ENCODE measurements at regions not wholly inside any gene's neighbourhood (a gene's known extent, or its start where the extent isn't known, plus 50 kb on each side); places are given as distances from the start of the nearest gene placed in this dataset.

DNA sequence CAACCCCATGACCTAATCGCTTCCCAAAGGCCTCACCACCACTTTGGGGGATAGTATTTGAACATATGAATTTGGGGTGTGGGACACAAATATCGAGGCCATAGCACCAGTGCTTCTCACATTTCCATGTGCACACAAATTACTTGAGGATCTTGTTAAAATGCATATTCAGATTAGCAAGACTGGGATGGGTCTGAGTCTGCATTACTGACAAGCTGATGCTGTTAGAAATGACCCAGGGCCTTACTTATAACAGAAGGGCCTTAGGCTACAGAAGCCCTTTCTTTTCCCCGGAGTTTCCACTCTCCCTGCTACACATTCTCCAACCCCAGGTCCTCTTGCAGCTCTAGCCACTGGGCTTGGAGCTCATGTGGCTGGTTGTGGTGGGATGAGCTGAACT lies 141.5 kb upstream of the LRFN2 start:
- H3K27ac ChIP-seq: no peak overlapping the region
- H3K27me3 ChIP-seq: no peaks in the 10 kb centered on the region
- H3K36me3 ChIP-seq: no peaks in the 10 kb centered on the region
- no peaks in the 10 kb centered on the region for H3K4me1 ChIP-seq (ENCODE audit: control insufficient read depth in 1 of 2, insufficient read depth in 1 of 2, low read depth in 1 of 2, low read length in 1 of 2)
- H3K9me3 ChIP-seq: no peaks in the 10 kb centered on the region
- TF ChIP-seq, protein P1, sequence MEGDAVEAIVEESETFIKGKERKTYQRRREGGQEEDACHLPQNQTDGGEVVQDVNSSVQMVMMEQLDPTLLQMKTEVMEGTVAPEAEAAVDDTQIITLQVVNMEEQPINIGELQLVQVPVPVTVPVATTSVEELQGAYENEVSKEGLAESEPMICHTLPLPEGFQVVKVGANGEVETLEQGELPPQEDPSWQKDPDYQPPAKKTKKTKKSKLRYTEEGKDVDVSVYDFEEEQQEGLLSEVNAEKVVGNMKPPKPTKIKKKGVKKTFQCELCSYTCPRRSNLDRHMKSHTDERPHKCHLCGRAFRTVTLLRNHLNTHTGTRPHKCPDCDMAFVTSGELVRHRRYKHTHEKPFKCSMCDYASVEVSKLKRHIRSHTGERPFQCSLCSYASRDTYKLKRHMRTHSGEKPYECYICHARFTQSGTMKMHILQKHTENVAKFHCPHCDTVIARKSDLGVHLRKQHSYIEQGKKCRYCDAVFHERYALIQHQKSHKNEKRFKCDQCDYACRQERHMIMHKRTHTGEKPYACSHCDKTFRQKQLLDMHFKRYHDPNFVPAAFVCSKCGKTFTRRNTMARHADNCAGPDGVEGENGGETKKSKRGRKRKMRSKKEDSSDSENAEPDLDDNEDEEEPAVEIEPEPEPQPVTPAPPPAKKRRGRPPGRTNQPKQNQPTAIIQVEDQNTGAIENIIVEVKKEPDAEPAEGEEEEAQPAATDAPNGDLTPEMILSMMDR (IDR thresholded peaks at IDR 0.05): no peak
- no peak overlapping the region for H3K4me3 ChIP-seq (ENCODE audit: low read depth in 1 of 2, low read length in 1 of 2)

DNA sequence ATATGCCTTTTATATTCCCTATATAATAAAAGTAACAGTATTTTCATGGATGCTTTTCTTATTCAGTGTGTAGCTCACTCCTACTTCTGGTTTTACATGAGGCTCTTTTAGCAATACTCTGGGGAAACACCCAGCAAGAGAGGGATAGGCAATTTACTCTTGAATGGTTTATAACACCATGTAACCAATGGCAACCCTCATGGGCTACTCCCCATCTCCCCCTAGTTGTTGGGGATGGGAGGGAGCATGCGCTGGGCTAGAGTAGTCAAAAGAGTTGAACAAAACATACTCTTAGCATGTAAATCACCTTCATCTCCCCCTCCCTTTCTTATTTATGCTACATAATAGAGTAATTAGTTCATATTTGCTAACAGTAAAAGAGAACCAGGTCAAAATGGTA lies 140.1 kb upstream of the LRFN2 start:
- Histone ChIP-seq H3K36me3 (no peaks in the 10 kb centered on the region), H3K27me3 (no peaks in the 10 kb centered on the region), H3K9me3 (no peaks in the 10 kb centered on the region), H3K27ac (no peak overlapping the region), H3K4me1 (ENCODE audit: control insufficient read depth in 1 of 2, insufficient read depth in 1 of 2, low read depth in 1 of 2, low read length in 1 of 2) (no peaks in the 10 kb centered on the region), H3K4me3 (ENCODE audit: low read depth in 1 of 2, low read length in 1 of 2) (no peak overlapping the region)
- TF ChIP-seq, protein P1 (IDR thresholded peaks at IDR 0.05): no peak

DNA sequence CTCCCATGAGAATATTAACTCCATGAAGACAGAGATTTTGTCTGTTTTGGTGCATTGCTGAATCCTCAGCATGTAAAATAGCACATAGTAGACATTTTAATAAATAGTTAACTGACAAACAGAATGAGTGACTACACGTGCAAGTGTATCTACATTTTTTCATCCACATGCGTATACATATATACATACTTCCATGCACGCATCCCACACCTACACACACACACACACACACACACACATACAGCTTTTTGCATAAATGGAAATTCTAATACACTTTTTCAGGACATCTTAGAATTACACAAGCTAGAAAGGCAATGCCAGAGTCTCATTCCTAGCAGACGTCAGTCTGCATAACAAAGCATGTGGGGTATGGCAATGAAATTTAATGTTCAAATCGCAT lies 139.7 kb upstream of the LRFN2 start:
- H3K27me3 ChIP-seq: no peaks in the 10 kb centered on the region
- H3K4me1 ChIP-seq (ENCODE audit: control insufficient read depth in 1 of 2, insufficient read depth in 1 of 2, low read depth in 1 of 2, low read length in 1 of 2): no peaks in the 10 kb centered on the region
- no peak overlapping the region for H3K4me3 ChIP-seq (ENCODE audit: low read depth in 1 of 2, low read length in 1 of 2)
- TF ChIP-seq, protein P1 (IDR thresholded peaks at IDR 0.05): no peak
- no peak overlapping the region for H3K27ac ChIP-seq
- no peaks in the 10 kb centered on the region for H3K36me3 ChIP-seq
- H3K9me3 ChIP-seq: no peaks in the 10 kb centered on the region

DNA sequence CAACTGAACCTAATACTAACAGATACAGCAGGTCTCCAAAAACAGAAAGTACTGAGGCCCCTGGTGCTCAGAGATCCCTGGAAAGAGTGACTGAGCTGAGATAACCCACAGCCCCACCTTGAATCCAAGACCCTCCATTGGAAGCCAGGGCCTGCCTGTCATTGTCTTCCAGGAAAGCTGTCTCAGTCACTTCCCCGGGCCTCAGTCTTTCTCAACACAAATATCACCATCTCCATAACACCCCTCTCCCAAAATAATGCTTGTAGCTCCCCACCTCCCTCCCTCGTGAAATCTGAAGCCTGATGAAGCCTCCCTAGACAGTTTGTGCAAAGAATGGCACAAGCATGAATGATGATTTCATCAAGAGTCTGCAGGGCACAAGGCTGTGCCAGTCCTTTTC lies 138.2 kb upstream of the LRFN2 start:
- Histone ChIP-seq H3K4me3 (ENCODE audit: low read depth in 1 of 2, low read length in 1 of 2) (no peak overlapping the region), H3K27ac (no peak overlapping the region), H3K27me3 (no peaks in the 10 kb centered on the region), H3K4me1 (ENCODE audit: control insufficient read depth in 1 of 2, insufficient read depth in 1 of 2, low read depth in 1 of 2, low read length in 1 of 2) (no peaks in the 10 kb centered on the region), H3K36me3 (no peaks in the 10 kb centered on the region), H3K9me3 (no peaks in the 10 kb centered on the region)
- TF ChIP-seq, protein P1 (IDR thresholded peaks at IDR 0.05): no peak

DNA sequence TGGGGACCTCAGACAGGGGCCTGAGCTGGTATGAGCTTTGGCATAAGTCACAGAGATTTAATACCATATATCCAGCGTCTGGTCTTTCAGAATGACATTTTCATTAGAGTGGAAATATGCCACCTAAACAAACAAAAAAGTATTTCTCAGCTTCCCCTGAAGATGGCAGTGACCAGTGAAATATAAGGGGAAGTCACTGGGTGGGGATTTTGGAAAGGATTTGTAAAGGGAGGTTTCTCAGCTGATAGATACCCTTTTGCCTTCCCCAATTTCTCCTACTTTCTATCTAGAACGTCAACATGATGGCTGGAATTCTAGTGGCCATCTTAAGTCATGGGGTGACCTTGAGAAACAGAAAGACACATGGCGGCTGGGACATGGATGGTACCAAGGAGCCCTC lies 137.7 kb upstream of the LRFN2 start:
- Histone ChIP-seq H3K4me3 (ENCODE audit: low read depth in 1 of 2, low read length in 1 of 2) (no peak overlapping the region), H3K27me3 (no peaks in the 10 kb centered on the region), H3K9me3 (no peaks in the 10 kb centered on the region), H3K36me3 (no peaks in the 10 kb centered on the region), H3K27ac (no peak overlapping the region), H3K4me1 (ENCODE audit: control insufficient read depth in 1 of 2, insufficient read depth in 1 of 2, low read depth in 1 of 2, low read length in 1 of 2) (no peaks in the 10 kb centered on the region)
- TF ChIP-seq, protein P1 (IDR thresholded peaks at IDR 0.05): no peak

DNA sequence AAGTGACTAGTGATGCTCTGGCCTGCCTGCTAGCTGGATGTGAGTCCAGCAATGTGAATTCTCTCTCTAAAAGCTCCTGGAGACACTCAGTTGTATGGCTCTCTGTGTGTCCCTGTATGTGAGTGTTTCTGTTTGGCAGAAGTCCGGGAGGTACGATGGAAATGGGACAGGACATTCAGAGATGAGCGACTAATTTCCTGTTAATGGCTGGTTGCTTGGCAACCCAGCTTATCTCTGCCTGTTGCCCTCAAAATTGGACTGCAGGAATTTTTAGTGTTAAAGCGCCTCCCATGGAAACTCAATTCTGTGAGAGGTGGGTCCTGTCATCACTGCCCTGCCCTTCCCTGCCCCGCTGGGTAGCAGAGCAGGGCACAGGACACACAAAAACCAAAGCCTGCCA lies 136.8 kb upstream of the LRFN2 start:
- Histone ChIP-seq H3K4me1 (ENCODE audit: control insufficient read depth in 1 of 2, insufficient read depth in 1 of 2, low read depth in 1 of 2, low read length in 1 of 2) (no peaks in the 10 kb centered on the region), H3K36me3 (no peaks in the 10 kb centered on the region), H3K4me3 (ENCODE audit: low read depth in 1 of 2, low read length in 1 of 2) (no peak overlapping the region), H3K9me3 (no peaks in the 10 kb centered on the region), H3K27ac (no peak overlapping the region), H3K27me3 (no peaks in the 10 kb centered on the region)
- TF ChIP-seq, protein P1 (IDR thresholded peaks at IDR 0.05): no peak

Measured in neutrophil (primary cell).